Lower leg skin (tissue), 4 donors: ENCODE measurements at regions not wholly inside any gene's neighbourhood (a gene's known extent, or its start where the extent isn't known, plus 50 kb on each side); places are given as distances from the start of the nearest gene placed in this dataset.
"Not testable (repeated sequence)": the region's sequence is repeated elsewhere in the genome, so short reads cannot be mapped to it uniquely, and the experiment has no call there.

ENCODE experiments used
- DNase-seq, 2 donors: peaks; one replicate each; pipeline ENCODE4 v3.0.0-alpha.2; 2019; ENCODE audit warnings: low spot score in 2 of 2
- H3K4me3 ChIP-seq: fragments of 200-600 bp; sonication (generic); 2 replicates; pipeline ENCODE4 v1.5.1; 2017; ENCODE audit warnings: mild to moderate bottlenecking, low read depth; ENCODE audit not compliant: poor library complexity, severe bottlenecking
- CTCF ChIP-seq, 3 donors: fragments of 450-650 bp; IDR thresholded peaks; one replicate each; pipeline ENCODE4 v1.5.1; 2016; ENCODE audit warnings: antibody characterized with exemption in 3 of 3, mild to moderate bottlenecking in 3 of 3, moderate library complexity in 2 of 3
- POLR2A ChIP-seq, 2 donors: fragments of 450-650 bp; IDR thresholded peaks; one replicate each; pipeline ENCODE4 v1.6.1; 2016 to 2017; ENCODE audit warnings: antibody characterized with exemption in 2 of 2, mild to moderate bottlenecking in 1 of 2, moderate library complexity in 1 of 2
- WGBS, 2 donors: methylation state at CpG; one replicate each; pipeline ENCODE4 v1.1.5; 2018; 5-methylcytosine and 5-hydroxymethylcytosine counted together
- intact Hi-C: fragments of 100-400 bp; cut with DNase I; formaldehyde crosslinking; loops from one replicate; pipeline ENCODE4 v1.15.0; 2023; ENCODE audit warnings: low total_unique reads

- TF ChIP-seq POLR2A (IDR thresholded peaks at IDR 0.05) (no peak), CTCF (IDR thresholded peaks at IDR 0.05) (no peak)
- WGBS, 2 donors, result 88 to 93% methylated on average over 1 of the region's 1 CpG
- H3K4me3 ChIP-seq, result no peak overlapping the region
- DNase-seq, result no peak
- intact Hi-C loops, result no loop called here
Observed at GRCh38 chr3:102002056-102002455, 152.7 kb downstream of the NFKBIZ start.

GRCh38 chr3:102004561-102004960 is 155.2 kb downstream of the NFKBIZ start:
- H3K4me3 ChIP-seq, result no peak overlapping the region
- intact Hi-C loops, result no loop called here
- TF ChIP-seq CTCF (IDR thresholded peaks at IDR 0.05) (no peak), POLR2A (IDR thresholded peaks at IDR 0.05) (no peak)
- no peak for DNase-seq
- WGBS, 2 donors, result 86 to 89% methylated on average over 2 of the region's 2 CpGs

- no peak for DNase-seq
- TF ChIP-seq POLR2A (IDR thresholded peaks at IDR 0.05) (no peak), CTCF (IDR thresholded peaks at IDR 0.05) (no peak)
- no peak overlapping the region for H3K4me3 ChIP-seq
- intact Hi-C loops, result no loop called here
Observed at GRCh38 chr3:102005551-102005950, 156.2 kb downstream of the NFKBIZ start.

- 18 to 35% methylated on average over 1 of the region's 1 CpG for WGBS, 2 donors
- intact Hi-C loops, result no loop called here
- TF ChIP-seq POLR2A (IDR thresholded peaks at IDR 0.05) (no peak), CTCF (IDR thresholded peaks at IDR 0.05) (no peak)
- H3K4me3 ChIP-seq, result no peak overlapping the region
- DNase-seq, result no peak
Observed at GRCh38 chr3:102006812-102007485, 157.6 kb downstream of the NFKBIZ start.

- intact Hi-C loops, DNase-seq, H3K4me3 ChIP-seq: not testable (repeated sequence)
- 86 to 98% methylated on average over 11 of the region's 11 CpGs for WGBS, 2 donors
Observed at GRCh38 chr3:102008436-102008835, 159.1 kb downstream of the NFKBIZ start.

- intact Hi-C loops, result no loop called here
- no peak overlapping the region for H3K4me3 ChIP-seq
- WGBS, 2 donors, result 39 to 91% methylated on average over 1 of the region's 1 CpG
- no peak for DNase-seq
- TF ChIP-seq POLR2A (IDR thresholded peaks at IDR 0.05), result no peak
- TF ChIP-seq CTCF (IDR thresholded peaks at IDR 0.05), result no peak
Observed at GRCh38 chr3:102016417-102016816, 167.1 kb downstream of the NFKBIZ start.
